Left lung (tissue), 4 donors: ENCODE measurements at regions not wholly inside any gene's neighbourhood (a gene's known extent, or its start where the extent isn't known, plus 50 kb on each side); places are given as distances from the start of the nearest gene placed in this dataset.
A peak's percentile ranks its signal among the peaks of the same experiment; 100 is the strongest.

Experiments used
- ATAC-seq: fragments of 200-7000 bp; cut with Tn5 transposase; one replicate; pipeline ENCODE4 v1.9.1; 2020; ENCODE audit warnings: moderate library complexity
- DNase-seq, 4 donors: peaks; one replicate each; pipeline ENCODE4 v3.0.0-alpha.2; 2013 to 2020
- H3K27ac ChIP-seq, 2 donors: fragments of 200-600 bp; sonication (generic) in 1 of 2; one replicate each; pipeline versions ENCODE4 v1.5.0 to v1.8.0; 2020 to 2021
- H3K27me3 ChIP-seq, 2 donors: fragments of 200-600 bp; sonication (generic) in 1 of 2; one replicate each; pipeline versions ENCODE4 v1.5.0 to v1.8.0; 2020 to 2021
- H3K36me3 ChIP-seq, 2 donors: fragments of 200-600 bp; sonication (generic) in 1 of 2; one replicate each; pipeline versions ENCODE4 v1.5.0 to v1.8.0; 2020 to 2021
- H3K4me1 ChIP-seq, 2 donors: fragments of 200-600 bp; one replicate each; pipeline ENCODE4 v1.8.0; 2021
- H3K4me3 ChIP-seq, 2 donors: fragments of 200-600 bp; sonication (generic) in 1 of 2; one replicate each; pipeline versions ENCODE4 v1.5.0 to v1.8.0; 2020 to 2021; ENCODE audit warnings: mild to moderate bottlenecking in 1 of 2
- H3K9me3 ChIP-seq, 2 donors: fragments of 200-600 bp; sonication (generic) in 1 of 2; one replicate each; pipeline versions ENCODE4 v1.5.0 to v1.8.0; 2020 to 2021
- CTCF ChIP-seq, 2 donors: fragments of 200-600 bp; sonication (generic) in 1 of 2; IDR thresholded peaks; one replicate each; pipeline versions ENCODE4 v1.5.0 to v1.8.0; 2021; ENCODE audit warnings: antibody characterized with exemption in 2 of 2
- intact Hi-C, 2 donors: fragments of 100-400 bp; cut with DNase I; formaldehyde crosslinking; loops; one replicate each; pipeline versions ENCODE4 v1.11.2 to v1.14.2; 2022
- donor health status: DM: no; HTN: yes; CAD: no.
- donor health status: DM: no; HTN: no; CAD: no.

- TF ChIP-seq CTCF (IDR thresholded peaks at IDR 0.05): no peak
- intact Hi-C loops: no loop called here
- Histone ChIP-seq H3K9me3 (no peaks in the 10 kb centered on the region), H3K27ac (no peak overlapping the region), H3K4me3 (no peak overlapping the region), H3K36me3 (no peaks in the 10 kb centered on the region), H3K27me3 (no peaks in the 10 kb centered on the region), H3K4me1 (no peaks in the 10 kb centered on the region)
- no peak for DNase-seq
- ATAC-seq: no peak
Observed at GRCh38 chr11:25537393-25537792, 794.5 kb upstream of the ANO3 start.

DNA sequence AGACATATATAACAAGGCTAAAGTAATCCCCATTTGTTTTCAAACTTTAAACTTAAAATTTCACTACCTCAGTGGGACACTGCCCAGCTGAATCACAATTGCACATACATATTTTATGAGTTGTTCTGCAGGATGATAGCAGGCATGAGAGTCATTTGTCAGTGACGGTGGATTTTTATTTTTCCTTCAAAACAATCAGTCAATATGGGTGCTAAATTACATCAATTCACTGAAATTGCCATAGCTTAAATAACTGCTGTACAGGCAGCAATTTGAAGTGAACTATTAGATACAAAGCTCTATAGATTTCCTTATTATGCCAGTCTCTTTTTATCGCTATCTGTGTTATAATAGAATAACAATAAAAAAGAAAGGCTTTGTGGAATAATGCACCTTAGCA, 784.6 kb upstream of the ANO3 start:
- ATAC-seq (no peak), DNase-seq (no peak)
- Histone ChIP-seq H3K4me3 (no peak overlapping the region), H3K36me3 (no peaks in the 10 kb centered on the region), H3K27ac (no peak overlapping the region), H3K4me1 (no peaks in the 10 kb centered on the region), H3K9me3 (no peaks in the 10 kb centered on the region), H3K27me3 (no peaks in the 10 kb centered on the region)
- TF ChIP-seq CTCF (IDR thresholded peaks at IDR 0.05): no peak
- intact Hi-C loops: no loop called here

DNA sequence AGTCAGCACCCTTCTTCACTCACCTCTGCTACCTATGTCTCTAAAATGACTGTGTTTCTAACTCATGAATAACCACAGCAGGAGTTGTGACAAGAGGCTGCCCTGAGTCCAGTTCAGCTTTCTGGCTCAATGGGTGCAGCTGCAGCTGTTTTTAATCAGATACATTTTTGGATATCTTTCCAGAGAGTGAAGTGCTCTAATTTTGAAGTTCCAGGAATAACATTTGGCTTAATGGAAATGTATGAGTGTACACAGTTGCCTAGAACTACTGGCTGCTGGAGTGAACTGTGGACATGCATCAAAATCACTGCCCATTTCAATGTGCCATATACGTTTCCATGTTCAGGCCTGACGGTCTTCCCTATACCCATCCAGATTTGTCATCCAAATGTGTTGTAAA, 769.5 kb upstream of the ANO3 start:
- H3K9me3 ChIP-seq: no peaks in the 10 kb centered on the region
- intact Hi-C loops: no loop called here
- peaks cover 0 to 2% of the 10 kb centered on the region in 2 donors for H3K4me1 ChIP-seq
- no peaks in the 10 kb centered on the region for H3K36me3 ChIP-seq
- H3K27ac ChIP-seq: no peak overlapping the region
- H3K4me3 ChIP-seq: no peak overlapping the region
- no peaks in the 10 kb centered on the region for H3K27me3 ChIP-seq
- no peak for ATAC-seq
- no peak for TF ChIP-seq CTCF (IDR thresholded peaks at IDR 0.05)
- DNase-seq: peak in 2 of 4 donors; percentile 14 to 24

- DNase-seq: no peak
- Histone ChIP-seq H3K27ac (peak overlapping the region in 1 of 2 donors; percentile 36), H3K27me3 (no peaks in the 10 kb centered on the region), H3K4me1 (peaks cover 0 to 2% of the 10 kb centered on the region in 2 donors), H3K4me3 (no peak overlapping the region), H3K36me3 (no peaks in the 10 kb centered on the region), H3K9me3 (no peaks in the 10 kb centered on the region)
- peak; percentile 41 for ATAC-seq
- no peak for TF ChIP-seq CTCF (IDR thresholded peaks at IDR 0.05)
- intact Hi-C loops: no loop called here
Observed at GRCh38 chr11:25565846-25566245, 766.1 kb upstream of the ANO3 start.

- TF ChIP-seq CTCF (IDR thresholded peaks at IDR 0.05): no peak
- intact Hi-C loops: no loop called here
- no peak overlapping the region for H3K4me3 ChIP-seq
- H3K4me1 ChIP-seq: peaks cover 0 to 2% of the 10 kb centered on the region in 2 donors
- no peaks in the 10 kb centered on the region for H3K27me3 ChIP-seq
- H3K9me3 ChIP-seq: no peaks in the 10 kb centered on the region
- no peaks in the 10 kb centered on the region for H3K36me3 ChIP-seq
- peak overlapping the region in 1 of 2 donors; percentile 36 for H3K27ac ChIP-seq
- DNase-seq (peak in 3 of 4 donors; percentile 19 to 31 (median 24)), ATAC-seq (peak; percentile 85)
Observed at GRCh38 chr11:25566298-25567200, 765.4 kb upstream of the ANO3 start.
